Glutamatergic neuron (in vitro differentiated cells): ENCODE measurements at regions not wholly inside any gene's neighbourhood (a gene's known extent, or its start where the extent isn't known, plus 50 kb on each side); places are given as distances from the start of the nearest gene placed in this dataset.
"Not testable (repeated sequence)": the region's sequence is repeated elsewhere in the genome, so short reads cannot be mapped to it uniquely, and the experiment has no call there.

Source experiments
- DNase-seq: peaks from one replicate; pipeline ENCODE4 v3.0.0; 2022
- H3K27ac Mint-ChIP-seq: one replicate; pipeline ENCODE4 v1.8.0; 2020; ENCODE audit warnings: mild to moderate bottlenecking, mixed read lengths, inconsistent platforms; ENCODE audit not compliant: unreplicated experiment
- H3K27me3 Mint-ChIP-seq: one replicate; pipeline ENCODE4 v1.8.0; 2020; ENCODE audit warnings: mild to moderate bottlenecking, moderate library complexity, mixed read lengths, inconsistent platforms; ENCODE audit not compliant: unreplicated experiment
- H3K36me3 Mint-ChIP-seq: one replicate; pipeline ENCODE4 v1.8.0; 2020; ENCODE audit warnings: mild to moderate bottlenecking, mixed read lengths, inconsistent platforms; ENCODE audit not compliant: unreplicated experiment
- H3K4me1 Mint-ChIP-seq: one replicate; pipeline ENCODE4 v1.8.0; 2020; ENCODE audit warnings: mild to moderate bottlenecking, low read depth, mixed read lengths, inconsistent platforms; ENCODE audit not compliant: unreplicated experiment
- H3K4me3 Mint-ChIP-seq: one replicate; pipeline ENCODE4 v1.8.0; 2020; ENCODE audit warnings: mild to moderate bottlenecking, mixed read lengths, inconsistent platforms; ENCODE audit not compliant: unreplicated experiment
- H3K9me3 Mint-ChIP-seq: one replicate; pipeline ENCODE4 v1.8.0; 2020; ENCODE audit warnings: mild to moderate bottlenecking, moderate library complexity, mixed read lengths, inconsistent platforms; ENCODE audit not compliant: unreplicated experiment
- CTCF ChIP-seq: fragments of 200-600 bp; sonication (generic); IDR thresholded peaks from one replicate; pipeline ENCODE4 v1.5.0; 2021; ENCODE audit not compliant: partially characterized antibody, unreplicated experiment

DNA sequence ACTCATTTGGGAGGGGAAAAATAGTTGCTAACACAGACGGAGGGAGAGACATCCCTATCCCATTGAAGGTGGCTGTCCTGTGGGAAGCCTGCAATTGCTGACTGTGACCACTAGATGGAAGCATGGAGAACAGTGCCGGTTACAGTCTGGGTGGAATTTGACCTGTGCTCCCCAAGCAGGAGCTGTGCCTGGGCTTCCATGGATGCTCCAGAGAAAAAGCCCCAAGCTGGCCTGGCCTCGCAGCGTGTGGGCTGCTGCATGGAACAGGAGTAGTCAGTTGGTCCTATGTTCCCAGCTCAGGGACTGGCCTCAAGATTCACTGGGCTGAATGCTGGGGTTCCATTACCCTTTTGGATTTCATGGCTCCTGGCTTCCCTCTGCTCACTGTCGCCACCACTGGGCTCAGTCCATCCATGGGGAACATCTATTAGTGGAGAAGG, 116.3 kb upstream of the CHD6 start:
- no peaks in the 10 kb centered on the region for H3K4me1 Mint-ChIP-seq
- no peaks in the 10 kb centered on the region for H3K27me3 Mint-ChIP-seq
- TF ChIP-seq CTCF, result peak; percentile 96
- no peaks in the 10 kb centered on the region for H3K9me3 Mint-ChIP-seq
- DNase-seq, result peak; percentile 59
- no peak overlapping the region for H3K27ac Mint-ChIP-seq
- no peaks in the 10 kb centered on the region for H3K36me3 Mint-ChIP-seq
- H3K4me3 Mint-ChIP-seq, result no peak overlapping the region

DNA sequence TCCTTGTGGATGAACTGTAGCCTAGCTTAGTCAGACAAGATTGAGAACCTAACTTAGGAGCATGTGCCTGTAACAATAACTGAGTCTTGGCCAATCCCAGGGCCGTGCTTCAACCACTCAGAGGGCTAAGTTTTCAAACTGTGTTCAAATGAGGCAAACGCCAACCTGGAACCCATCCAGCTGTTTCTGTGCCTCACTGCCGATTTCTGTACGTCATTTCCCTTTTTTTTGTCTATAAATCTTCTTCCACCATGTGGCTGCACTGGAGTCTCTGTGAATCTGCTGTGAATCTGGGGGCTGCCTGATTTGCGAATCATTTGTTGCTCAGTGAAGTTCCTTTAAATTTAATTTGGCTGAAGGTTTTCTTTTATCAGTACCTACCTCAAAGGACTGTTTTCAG, 115.0 kb upstream of the CHD6 start:
- TF ChIP-seq CTCF, result no peak
- no peak overlapping the region for H3K4me3 Mint-ChIP-seq
- H3K9me3 Mint-ChIP-seq, result peaks cover 2% of the 10 kb centered on the region
- no peak overlapping the region for H3K27ac Mint-ChIP-seq
- no peaks in the 10 kb centered on the region for H3K4me1 Mint-ChIP-seq
- DNase-seq, result no peak
- no peaks in the 10 kb centered on the region for H3K27me3 Mint-ChIP-seq
- no peaks in the 10 kb centered on the region for H3K36me3 Mint-ChIP-seq

DNA sequence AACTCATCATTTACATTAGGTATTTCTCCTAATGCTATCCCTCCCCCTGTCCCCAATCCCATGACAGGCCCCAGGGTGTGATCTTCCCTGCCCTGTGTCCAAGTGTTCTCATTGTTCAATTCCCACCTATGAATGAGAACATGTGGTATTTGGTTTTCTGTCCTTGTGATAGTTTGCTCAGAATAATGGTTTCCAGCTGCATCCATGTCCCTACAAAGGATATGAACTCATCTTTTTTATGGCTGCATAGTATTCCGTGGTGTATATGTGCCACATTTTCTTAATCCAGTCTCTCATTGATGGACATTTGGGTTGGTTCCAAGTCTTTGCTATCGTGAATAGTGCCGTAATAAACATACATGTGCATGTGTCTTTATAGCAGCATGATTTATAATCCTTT, 113.0 kb upstream of the CHD6 start:
- not testable (repeated sequence) for DNase-seq, H3K9me3 Mint-ChIP-seq, H3K27me3 Mint-ChIP-seq, H3K36me3 Mint-ChIP-seq, H3K27ac Mint-ChIP-seq, H3K4me3 Mint-ChIP-seq, H3K4me1 Mint-ChIP-seq

- not testable (repeated sequence) for H3K27me3 Mint-ChIP-seq, H3K4me3 Mint-ChIP-seq, H3K27ac Mint-ChIP-seq, H3K36me3 Mint-ChIP-seq, H3K9me3 Mint-ChIP-seq, H3K4me1 Mint-ChIP-seq, DNase-seq
These were observed 109.5 kb upstream of the CHD6 start for GRCh38 chr20:41727681-41728080.

DNA sequence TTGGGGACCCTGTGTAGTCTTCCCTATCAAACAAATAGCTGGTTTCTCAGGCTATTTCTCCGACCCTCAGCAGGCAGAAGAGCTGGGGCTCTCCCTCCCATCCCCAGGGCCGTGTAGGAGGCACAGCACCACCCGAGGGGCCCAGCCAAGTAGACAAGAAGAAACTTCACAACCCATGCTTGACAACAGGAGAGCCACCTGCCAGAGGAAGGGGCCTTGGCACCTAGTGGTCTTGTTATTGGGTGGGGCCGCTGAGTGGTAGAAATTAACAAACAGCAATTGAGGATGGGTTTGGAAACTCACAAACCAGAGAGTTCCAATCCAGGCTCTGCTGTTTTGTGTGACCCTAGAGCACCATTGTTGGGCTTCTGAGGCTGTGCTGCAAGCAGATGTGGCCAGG, 108.5 kb upstream of the CHD6 start:
- no peaks in the 10 kb centered on the region for H3K4me1 Mint-ChIP-seq
- no peak overlapping the region for H3K27ac Mint-ChIP-seq
- no peaks in the 10 kb centered on the region for H3K27me3 Mint-ChIP-seq
- H3K36me3 Mint-ChIP-seq, result peaks cover 4% of the 10 kb centered on the region
- no peak for TF ChIP-seq CTCF
- H3K4me3 Mint-ChIP-seq, result no peak overlapping the region
- DNase-seq, result no peak
- peaks cover 8% of the 10 kb centered on the region for H3K9me3 Mint-ChIP-seq

DNA sequence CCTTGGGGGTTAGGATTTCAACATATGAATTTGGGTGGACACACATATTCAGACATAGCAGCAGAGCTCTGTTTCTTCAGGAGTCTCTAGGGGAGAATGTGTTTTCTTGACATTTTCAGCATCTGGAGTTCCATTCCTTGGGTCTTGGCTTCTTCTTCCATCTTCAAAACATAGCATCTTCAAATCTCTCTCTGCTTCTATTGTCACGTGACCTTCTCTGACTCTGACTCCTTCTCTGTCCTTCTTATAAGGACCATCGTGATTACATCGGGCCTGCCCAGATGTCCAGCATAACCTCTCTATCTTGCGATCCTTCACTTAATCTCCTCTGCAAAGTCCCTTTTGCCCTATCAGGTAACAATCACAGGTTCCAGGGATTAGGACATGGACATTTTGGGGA, 101.0 kb upstream of the CHD6 start:
- Mint-ChIP-seq H3K36me3 (no peaks in the 10 kb centered on the region), H3K9me3 (no peaks in the 10 kb centered on the region), H3K27ac (no peak overlapping the region), H3K27me3 (no peaks in the 10 kb centered on the region), H3K4me3 (no peak overlapping the region), H3K4me1 (peaks cover 3% of the 10 kb centered on the region)
- no peak for TF ChIP-seq CTCF
- no peak for DNase-seq
